Posterior cingulate gyrus (tissue), 11 donors: ENCODE measurements at regions not wholly inside any gene's neighbourhood (a gene's known extent, or its start where the extent isn't known, plus 50 kb on each side); places are given as distances from the start of the nearest gene placed in this dataset.

Source experiments
- DNase-seq, 10 donors: peaks; one replicate each; pipeline versions ENCODE4 v3.0.0 to v3.0.0-alpha.2; 2020 to 2021; ENCODE audit warnings: mixed read lengths in 3 of 10
- intact Hi-C: fragments of 100-400 bp; cut with DNase I; formaldehyde crosslinking; loops from one replicate; pipeline ENCODE4 v1.15.1; 2023

GRCh38 chr19:46546194-46546896 is 50.7 kb upstream of the PNMA8B start:
- intact Hi-C loops: no loop called here
- peak in 4 of 10 donors; percentile 35 to 93 (median 54) for DNase-seq

GRCh38 chr19:46550684-46551083 is 50.4 kb upstream of the CALM3 start:
- DNase-seq: no peak
- intact Hi-C loops: no loop called here

GRCh38 chr19:46551164-46551563 is 50.0 kb upstream of the CALM3 start:
- intact Hi-C loops: no loop called here

More at GRCh38 chr19:46551164-46551563, 50.0 kb upstream of the CALM3 start:
- no peak for DNase-seq
